ENCODE measurements at regions not wholly inside any gene's neighbourhood (a gene's known extent, or its start where the extent isn't known, plus 50 kb on each side); places are given as distances from the start of the nearest gene placed in this dataset.
"Not testable (repeated sequence)": the region's sequence is repeated elsewhere in the genome, so short reads cannot be mapped to it uniquely, and the experiment has no call there.

GRCh38 chr11:116344601-116345000, 428.2 kb downstream of the BUD13 start:
- TF ChIP-seq, protein P1, sequence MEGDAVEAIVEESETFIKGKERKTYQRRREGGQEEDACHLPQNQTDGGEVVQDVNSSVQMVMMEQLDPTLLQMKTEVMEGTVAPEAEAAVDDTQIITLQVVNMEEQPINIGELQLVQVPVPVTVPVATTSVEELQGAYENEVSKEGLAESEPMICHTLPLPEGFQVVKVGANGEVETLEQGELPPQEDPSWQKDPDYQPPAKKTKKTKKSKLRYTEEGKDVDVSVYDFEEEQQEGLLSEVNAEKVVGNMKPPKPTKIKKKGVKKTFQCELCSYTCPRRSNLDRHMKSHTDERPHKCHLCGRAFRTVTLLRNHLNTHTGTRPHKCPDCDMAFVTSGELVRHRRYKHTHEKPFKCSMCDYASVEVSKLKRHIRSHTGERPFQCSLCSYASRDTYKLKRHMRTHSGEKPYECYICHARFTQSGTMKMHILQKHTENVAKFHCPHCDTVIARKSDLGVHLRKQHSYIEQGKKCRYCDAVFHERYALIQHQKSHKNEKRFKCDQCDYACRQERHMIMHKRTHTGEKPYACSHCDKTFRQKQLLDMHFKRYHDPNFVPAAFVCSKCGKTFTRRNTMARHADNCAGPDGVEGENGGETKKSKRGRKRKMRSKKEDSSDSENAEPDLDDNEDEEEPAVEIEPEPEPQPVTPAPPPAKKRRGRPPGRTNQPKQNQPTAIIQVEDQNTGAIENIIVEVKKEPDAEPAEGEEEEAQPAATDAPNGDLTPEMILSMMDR (IDR thresholded peaks at IDR 0.05) = no peak
- Mint-ChIP-seq H3K4me1 (peaks cover 27% of the 10 kb centered on the region), H3K9me3 (peaks cover 40% of the 10 kb centered on the region), H3K27me3 (ENCODE audit: low read depth, poor library complexity) (peaks cover 10% of the 10 kb centered on the region), H3K4me3 (no peak overlapping the region), H3K36me3 (ENCODE audit: low read depth) (peaks cover 7% of the 10 kb centered on the region), H3K27ac (no peak overlapping the region)
- no peak for DNase-seq

DNA sequence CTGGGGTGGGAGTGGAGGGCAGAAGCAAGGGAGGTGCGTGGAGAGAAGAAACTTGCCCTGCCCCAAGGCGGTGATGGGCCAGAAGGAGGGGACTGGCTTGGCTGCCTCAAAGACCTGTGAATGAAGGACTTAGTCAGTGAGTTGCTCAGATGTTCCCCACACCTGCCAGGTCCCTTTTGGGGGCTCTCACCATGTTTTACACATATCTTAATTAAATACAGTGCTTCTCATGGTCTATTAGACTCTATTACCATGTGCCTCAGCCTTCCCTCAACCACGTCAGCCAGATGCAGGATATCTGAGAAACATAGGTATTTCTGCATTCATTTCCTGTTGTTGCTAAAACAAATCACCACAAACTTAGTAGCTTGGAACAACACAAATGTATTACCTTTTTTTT, 429.5 kb downstream of the BUD13 start:
- no peak overlapping the region for H3K27ac Mint-ChIP-seq
- peaks cover 24% of the 10 kb centered on the region for H3K4me1 Mint-ChIP-seq
- no peak overlapping the region for H3K4me3 Mint-ChIP-seq
- peaks cover 10% of the 10 kb centered on the region for H3K27me3 Mint-ChIP-seq (ENCODE audit: low read depth, poor library complexity)
- peaks cover 4% of the 10 kb centered on the region for H3K36me3 Mint-ChIP-seq (ENCODE audit: low read depth)
- H3K9me3 Mint-ChIP-seq = peaks cover 34% of the 10 kb centered on the region
- TF ChIP-seq, protein P1 (IDR thresholded peaks at IDR 0.05) = no peak
- no peak for DNase-seq

DNA sequence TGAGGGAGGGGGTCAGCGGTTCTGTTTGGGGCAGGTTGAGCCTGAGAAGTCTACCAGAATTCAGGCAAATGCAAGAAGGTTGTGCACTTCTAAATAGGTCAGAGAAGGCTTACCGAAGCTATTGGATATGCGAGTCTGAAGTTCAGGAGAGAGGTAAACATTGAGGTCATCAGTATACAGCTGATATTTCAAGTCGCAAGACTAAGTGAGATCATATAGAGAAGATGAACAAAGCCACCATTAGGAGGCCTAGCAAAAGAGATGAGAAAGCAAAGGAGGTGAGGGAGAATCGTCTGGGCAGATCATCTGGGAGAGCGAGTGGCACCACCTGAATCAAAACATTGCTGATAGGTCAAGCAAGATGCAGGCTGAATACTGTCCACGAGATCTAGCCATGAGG, 430.6 kb downstream of the BUD13 start:
- Mint-ChIP-seq H3K4me3 (no peak overlapping the region), H3K4me1 (peaks cover 21% of the 10 kb centered on the region), H3K27ac (no peak overlapping the region), H3K36me3 (ENCODE audit: low read depth) (no peaks in the 10 kb centered on the region), H3K27me3 (ENCODE audit: low read depth, poor library complexity) (peaks cover 10% of the 10 kb centered on the region), H3K9me3 (peaks cover 37% of the 10 kb centered on the region)
- TF ChIP-seq, protein P1 (IDR thresholded peaks at IDR 0.05) = no peak
- no peak for DNase-seq

GRCh38 chr11:116339306-116340098, 433.3 kb downstream of the BUD13 start:
- DNase-seq = no peak
- no peaks in the 10 kb centered on the region for H3K36me3 Mint-ChIP-seq (ENCODE audit: low read depth)
- H3K27me3 Mint-ChIP-seq (ENCODE audit: low read depth, poor library complexity) = peaks cover 9% of the 10 kb centered on the region
- no peak overlapping the region for H3K4me3 Mint-ChIP-seq
- peaks cover 18% of the 10 kb centered on the region for H3K9me3 Mint-ChIP-seq
- H3K27ac Mint-ChIP-seq = no peak overlapping the region
- TF ChIP-seq, protein P1 (IDR thresholded peaks at IDR 0.05) = no peak
- peaks cover 31% of the 10 kb centered on the region for H3K4me1 Mint-ChIP-seq

DNA sequence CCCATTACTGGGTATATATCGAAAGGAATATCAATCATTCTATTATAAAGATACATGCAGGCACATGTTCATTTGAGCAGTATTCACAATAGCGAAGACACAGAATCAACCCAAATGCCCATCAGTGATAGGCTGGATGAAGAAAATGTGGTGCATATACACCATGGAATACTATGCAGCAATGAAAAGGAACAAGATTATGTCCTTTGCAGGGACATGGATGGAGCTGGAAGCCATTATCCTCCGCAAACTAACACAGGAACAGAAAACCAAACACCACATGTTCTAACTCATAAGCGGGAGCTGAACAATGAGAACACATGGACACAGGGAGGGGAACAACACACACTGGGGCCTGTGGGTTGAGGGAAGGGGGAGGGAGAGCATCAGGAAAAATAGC, 434.3 kb downstream of the BUD13 start:
- H3K36me3 Mint-ChIP-seq (ENCODE audit: low read depth); DNase-seq; H3K4me3 Mint-ChIP-seq; H3K27me3 Mint-ChIP-seq (ENCODE audit: low read depth, poor library complexity): not testable (repeated sequence)
- Mint-ChIP-seq H3K4me1 (peaks cover 29% of the 10 kb centered on the region), H3K9me3 (peaks cover 13% of the 10 kb centered on the region), H3K27ac (peak overlapping the region; percentile 79)

DNA sequence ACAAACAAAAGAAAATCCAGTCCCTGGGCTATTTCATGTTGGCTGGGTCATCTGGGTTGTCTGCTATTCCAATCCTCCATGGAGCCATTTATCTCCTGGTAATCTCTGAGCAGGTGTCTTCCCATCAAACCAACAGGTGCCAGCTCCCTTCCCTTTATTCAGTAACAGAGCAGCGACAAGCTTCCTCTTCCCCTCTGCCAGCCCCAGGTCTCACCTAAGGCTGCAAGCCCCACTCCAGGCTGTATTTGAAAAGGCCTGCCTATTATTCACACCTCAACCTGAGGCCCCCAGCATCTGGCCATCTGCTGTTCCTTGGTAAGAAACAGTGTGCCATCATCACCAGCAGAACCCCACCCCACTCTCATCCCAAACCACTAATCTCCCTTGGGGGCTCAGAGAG, 436.2 kb downstream of the BUD13 start:
- TF ChIP-seq, protein P1 (IDR thresholded peaks at IDR 0.05) = no peak
- Mint-ChIP-seq H3K4me3 (no peak overlapping the region), H3K9me3 (peaks cover 7% of the 10 kb centered on the region), H3K27me3 (ENCODE audit: low read depth, poor library complexity) (peaks cover 8% of the 10 kb centered on the region), H3K36me3 (ENCODE audit: low read depth) (no peaks in the 10 kb centered on the region), H3K27ac (peak overlapping the region; percentile 47), H3K4me1 (peaks cover 38% of the 10 kb centered on the region)
- no peak for DNase-seq

All from nephron progenitor cell (in vitro differentiated cells).